Osteoblast (primary cell): ENCODE measurements at regions not wholly inside any gene's neighbourhood (a gene's known extent, or its start where the extent isn't known, plus 50 kb on each side); places are given as distances from the start of the nearest gene placed in this dataset.
"Not testable (repeated sequence)": the region's sequence is repeated elsewhere in the genome, so short reads cannot be mapped to it uniquely, and the experiment has no call there.

ENCODE experiments used
- DNase-seq: peaks from one replicate; pipeline ENCODE4 v3.0.0; 2011; ENCODE audit warnings: low spot score, mixed read lengths; ENCODE audit not compliant: insufficient read length; ENCODE audit errors: missing footprints
- H2AFZ ChIP-seq: 2 replicates; pipeline ENCODE4 v1.6.0; 2011; ENCODE audit warnings: mild to moderate bottlenecking, low read length
- H3K27ac ChIP-seq: 2 replicates; pipeline ENCODE4 v1.5.1; 2011; ENCODE audit warnings: mild to moderate bottlenecking, low read depth, low read length, moderate library complexity
- H3K27me3 ChIP-seq: 2 replicates; pipeline ENCODE4 v1.6.0; 2012; ENCODE audit warnings: mild to moderate bottlenecking, control low read depth, inconsistent platforms, low read length, moderate library complexity; ENCODE audit not compliant: insufficient read depth
- H3K36me3 ChIP-seq: 2 replicates; pipeline ENCODE4 v1.5.1; 2011; ENCODE audit warnings: mild to moderate bottlenecking, low read length, control low read depth, moderate library complexity; ENCODE audit not compliant: insufficient read depth
- H3K4me1 ChIP-seq: 2 replicates; pipeline ENCODE4 v1.5.1; 2011; ENCODE audit warnings: mild to moderate bottlenecking, low read length, control low read depth, moderate library complexity; ENCODE audit not compliant: insufficient read depth
- H3K4me2 ChIP-seq: 2 replicates; pipeline ENCODE4 v1.6.0; 2011; ENCODE audit warnings: mild to moderate bottlenecking, low read length; ENCODE audit not compliant: insufficient read depth
- H3K4me3 ChIP-seq: fragments of 200-600 bp; sonication (generic); 3 replicates; pipeline ENCODE4 v1.5.1; 2012; ENCODE audit warnings: mild to moderate bottlenecking, low read length, inconsistent platforms; ENCODE audit not compliant: insufficient read depth
- H3K79me2 ChIP-seq: 2 replicates; pipeline ENCODE4 v1.6.0; 2012; ENCODE audit warnings: mild to moderate bottlenecking, low read length, control low read depth, inconsistent platforms; ENCODE audit not compliant: insufficient read depth
- H3K9me3 ChIP-seq: 2 replicates; pipeline ENCODE4 v1.5.1; 2011; ENCODE audit warnings: low read depth, low read length, control low read depth
- H4K20me1 ChIP-seq: 2 replicates; pipeline ENCODE4 v1.6.0; 2012; ENCODE audit warnings: mild to moderate bottlenecking, low read length, control low read depth; ENCODE audit not compliant: insufficient read depth
- CTCF ChIP-seq: IDR thresholded peaks from 2 replicates; pipeline ENCODE4 v1.5.1; 2011; ENCODE audit warnings: mild to moderate bottlenecking, low read depth, low read length, moderate library complexity; ENCODE audit errors: extremely low read depth

DNA sequence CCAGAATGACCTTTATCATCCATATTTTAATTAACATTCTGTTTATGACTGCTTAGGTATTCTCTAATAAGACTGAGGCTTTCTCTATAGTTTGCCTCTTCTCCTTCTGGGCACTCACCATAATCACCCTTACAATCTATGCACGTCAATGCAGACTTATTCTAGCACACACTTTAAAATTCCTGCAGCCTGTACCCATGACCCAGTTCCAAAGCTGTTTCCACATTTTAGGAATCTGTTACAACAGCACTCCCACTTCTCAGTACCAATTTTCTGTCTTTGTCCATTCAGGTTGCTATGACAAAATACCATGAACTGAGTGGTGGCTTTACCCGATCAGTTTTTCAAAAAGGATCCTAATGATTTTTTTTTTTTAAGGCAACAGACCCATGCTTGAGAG, 103.5 kb downstream of the SOX14 start:
- Histone ChIP-seq H3K4me2 (no peak overlapping the region), H3K4me3 (no peak overlapping the region), H3K36me3 (no peaks in the 10 kb centered on the region), H3K27ac (no peak overlapping the region), H4K20me1 (no peaks in the 10 kb centered on the region), H3K79me2 (no peaks in the 10 kb centered on the region), H3K27me3 (no peaks in the 10 kb centered on the region), H3K9me3 (no peaks in the 10 kb centered on the region), H2AFZ (no peak overlapping the region), H3K4me1 (no peaks in the 10 kb centered on the region)
- no peak for DNase-seq
- TF ChIP-seq CTCF, result no peak

DNA sequence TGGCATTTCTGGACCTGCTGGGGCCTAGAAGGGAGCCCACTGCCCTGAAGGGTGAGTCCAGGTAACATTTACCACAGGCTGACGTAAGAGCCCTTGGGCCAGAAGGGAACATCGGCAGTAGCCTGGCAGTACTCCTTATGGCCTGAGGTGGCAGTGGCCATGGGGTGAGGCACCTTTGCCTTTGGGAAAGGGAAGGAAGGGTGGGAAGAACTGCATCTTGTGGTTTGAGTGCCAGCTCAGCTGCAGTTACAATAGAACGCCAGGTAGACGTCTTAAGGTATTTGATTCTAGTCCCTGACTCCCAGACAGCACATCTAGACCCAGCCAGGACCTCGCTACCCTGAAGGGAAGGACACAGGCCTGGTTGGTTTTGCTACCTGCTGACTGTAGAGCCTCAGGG, 104.9 kb downstream of the SOX14 start:
- Histone ChIP-seq H3K79me2 (no peaks in the 10 kb centered on the region), H3K4me3 (no peak overlapping the region), H3K27ac (no peak overlapping the region), H2AFZ (no peak overlapping the region), H3K4me1 (no peaks in the 10 kb centered on the region), H4K20me1 (no peaks in the 10 kb centered on the region), H3K27me3 (no peaks in the 10 kb centered on the region), H3K36me3 (no peaks in the 10 kb centered on the region), H3K9me3 (no peaks in the 10 kb centered on the region), H3K4me2 (no peak overlapping the region)
- no peak for DNase-seq
- no peak for TF ChIP-seq CTCF

DNA sequence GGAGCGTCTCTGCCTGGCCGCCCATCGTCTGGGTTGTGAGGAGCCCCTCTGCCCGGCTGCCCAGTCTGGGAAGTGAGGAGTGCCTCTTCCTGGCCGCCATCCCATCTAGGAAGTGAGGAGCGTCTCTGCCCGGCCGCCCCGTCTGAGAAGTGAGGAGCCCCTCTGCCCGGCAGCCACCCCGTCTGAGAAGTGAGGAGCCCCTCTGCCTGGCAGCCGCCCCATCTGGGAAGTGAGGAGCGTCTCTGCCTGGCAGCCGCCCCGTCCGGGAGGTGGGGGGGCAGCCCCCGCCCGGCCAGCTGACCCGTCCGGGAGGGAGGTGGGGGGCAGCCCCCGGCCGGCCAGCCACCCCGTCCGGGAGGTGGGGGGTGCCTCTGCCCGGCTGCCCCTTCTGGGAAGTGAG, 108.5 kb downstream of the SOX14 start:
- H4K20me1 ChIP-seq, H3K79me2 ChIP-seq, H3K27me3 ChIP-seq, H3K27ac ChIP-seq, H3K36me3 ChIP-seq, H3K4me2 ChIP-seq, H2AFZ ChIP-seq, H3K4me3 ChIP-seq, DNase-seq, H3K4me1 ChIP-seq, H3K9me3 ChIP-seq: not testable (repeated sequence)

DNA sequence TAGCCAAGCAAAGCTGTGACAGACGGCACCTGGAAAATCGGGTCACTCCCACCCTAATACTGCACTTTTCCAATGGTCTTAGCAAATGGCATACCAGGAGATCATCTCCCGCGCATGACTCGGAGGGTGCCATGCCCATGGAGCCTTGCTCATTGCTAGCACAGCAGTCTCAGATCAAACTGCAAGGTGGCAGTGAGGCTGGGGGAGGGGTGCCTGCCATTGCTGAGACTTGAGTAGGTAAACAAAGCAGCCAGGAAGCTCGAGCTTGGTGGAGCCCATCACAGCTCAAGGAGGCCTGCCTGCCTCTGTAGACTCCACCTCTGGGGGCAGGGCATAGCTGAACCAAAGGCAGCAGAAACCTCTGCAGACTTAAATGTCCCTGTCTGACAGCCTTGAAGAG, 113.1 kb upstream of the CLDN18 start:
- not testable (repeated sequence) for H3K4me2 ChIP-seq, H3K27me3 ChIP-seq, H3K79me2 ChIP-seq, H3K4me1 ChIP-seq, H3K9me3 ChIP-seq, DNase-seq, H3K27ac ChIP-seq, H3K36me3 ChIP-seq, H4K20me1 ChIP-seq, H2AFZ ChIP-seq, H3K4me3 ChIP-seq

- H3K4me2 ChIP-seq, result no peak overlapping the region
- no peak overlapping the region for H3K4me3 ChIP-seq
- H3K36me3 ChIP-seq, result no peaks in the 10 kb centered on the region
- no peaks in the 10 kb centered on the region for H3K79me2 ChIP-seq
- no peaks in the 10 kb centered on the region for H3K9me3 ChIP-seq
- H4K20me1 ChIP-seq, result no peaks in the 10 kb centered on the region
- H3K4me1 ChIP-seq, result no peaks in the 10 kb centered on the region
- no peaks in the 10 kb centered on the region for H3K27me3 ChIP-seq
- no peak overlapping the region for H3K27ac ChIP-seq
- no peak overlapping the region for H2AFZ ChIP-seq
- DNase-seq, result no peak
- TF ChIP-seq CTCF, result no peak
Observed at GRCh38 chr3:137906985-137907649, 102.8 kb upstream of the CLDN18 start.
